Parathyroid adenoma (tissue), 2 donors: ENCODE measurements at regions not wholly inside any gene's neighbourhood (a gene's known extent, or its start where the extent isn't known, plus 50 kb on each side); places are given as distances from the start of the nearest gene placed in this dataset.

Experiments
- H2AFZ ChIP-seq: fragments of 300-600 bp; sonication (generic); one replicate; pipeline ENCODE4 v1.7.0; 2017; ENCODE audit warnings: antibody characterized with exemption, mild to moderate bottlenecking
- H3K27ac ChIP-seq: fragments of 300-600 bp; sonication (generic); one replicate; pipeline ENCODE4 v1.7.0; 2017
- H3K27me3 ChIP-seq: fragments of 300-600 bp; sonication (generic); one replicate; pipeline ENCODE4 v1.7.0; 2017; ENCODE audit warnings: low read length; ENCODE audit not compliant: control insufficient read depth, insufficient read depth
- H3K36me3 ChIP-seq: fragments of 300-600 bp; sonication (generic); one replicate; pipeline ENCODE4 v1.7.0; 2017; ENCODE audit warnings: low read length; ENCODE audit not compliant: control insufficient read depth, insufficient read depth
- H3K4me1 ChIP-seq: fragments of 300-600 bp; sonication (generic); one replicate; pipeline ENCODE4 v1.7.0; 2017; ENCODE audit warnings: control low read depth
- H3K4me2 ChIP-seq: fragments of 300-600 bp; sonication (generic); one replicate; pipeline ENCODE4 v1.7.0; 2017; ENCODE audit warnings: low read length
- H3K4me3 ChIP-seq: fragments of 300-600 bp; sonication (generic); one replicate; pipeline ENCODE4 v1.7.0; 2017; ENCODE audit warnings: low read depth, low read length
- H3K79me2 ChIP-seq: fragments of 300-600 bp; sonication (generic); one replicate; pipeline ENCODE4 v1.7.0; 2017; ENCODE audit warnings: control low read depth
- H3K9ac ChIP-seq: fragments of 300-600 bp; sonication (generic); one replicate; pipeline ENCODE4 v1.7.0; 2017; ENCODE audit warnings: mild to moderate bottlenecking
- H3K9me3 ChIP-seq: fragments of 300-600 bp; sonication (generic); one replicate; pipeline ENCODE4 v1.7.0; 2017; ENCODE audit warnings: low read length; ENCODE audit not compliant: control insufficient read depth
- CTCF ChIP-seq: fragments of 300-600 bp; sonication (generic); IDR thresholded peaks from one replicate; pipeline ENCODE4 v1.7.0; 2017; ENCODE audit warnings: antibody characterized with exemption, mild to moderate bottlenecking
- donor health status: primary hyperparathyroidism.

DNA sequence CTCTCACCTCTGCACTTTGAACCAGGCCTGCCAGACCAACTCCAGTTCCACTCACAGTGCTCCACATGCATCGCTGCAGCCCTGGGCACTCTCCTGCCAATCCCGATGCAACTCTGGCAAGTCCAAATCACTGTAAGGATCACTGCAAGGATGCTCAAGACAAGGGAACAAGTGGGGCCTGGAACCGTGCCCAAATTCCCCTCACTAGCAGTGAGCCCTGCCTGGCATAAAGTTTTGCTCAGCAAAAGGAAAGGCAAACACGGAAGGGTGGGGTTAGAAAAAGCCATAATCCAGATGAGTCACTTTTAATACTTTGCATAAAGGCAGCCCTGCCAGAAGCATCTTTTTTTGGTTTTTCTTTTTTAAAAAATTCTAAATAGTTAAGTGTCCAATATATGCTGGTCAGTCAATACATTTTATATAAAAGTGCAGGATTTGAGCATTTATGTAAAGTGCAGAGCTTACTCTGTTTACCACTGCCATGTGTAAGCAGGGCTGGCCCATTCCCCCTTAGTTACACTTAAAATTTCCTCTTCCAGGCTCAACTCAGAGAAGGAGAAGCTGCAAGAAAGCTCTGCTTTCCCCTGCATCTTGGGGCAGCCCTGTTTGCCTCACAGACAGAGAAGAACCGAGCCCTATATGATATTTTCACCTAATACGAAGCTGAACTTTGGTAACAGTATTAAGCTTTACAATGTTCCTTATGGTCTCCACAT is 102.2 kb downstream of the CD47 start:
- H3K36me3 ChIP-seq: no peaks in the 10 kb centered on the region
- H3K27ac ChIP-seq: no peak overlapping the region
- peaks cover 17% of the 10 kb centered on the region for H3K4me1 ChIP-seq
- H3K27me3 ChIP-seq: no peaks in the 10 kb centered on the region
- H3K4me2 ChIP-seq: no peak overlapping the region
- H3K4me3 ChIP-seq: no peak overlapping the region
- no peak overlapping the region for H2AFZ ChIP-seq
- H3K9me3 ChIP-seq: no peaks in the 10 kb centered on the region
- H3K9ac ChIP-seq: no peak overlapping the region
- no peak for TF ChIP-seq CTCF
- H3K79me2 ChIP-seq: no peaks in the 10 kb centered on the region

DNA sequence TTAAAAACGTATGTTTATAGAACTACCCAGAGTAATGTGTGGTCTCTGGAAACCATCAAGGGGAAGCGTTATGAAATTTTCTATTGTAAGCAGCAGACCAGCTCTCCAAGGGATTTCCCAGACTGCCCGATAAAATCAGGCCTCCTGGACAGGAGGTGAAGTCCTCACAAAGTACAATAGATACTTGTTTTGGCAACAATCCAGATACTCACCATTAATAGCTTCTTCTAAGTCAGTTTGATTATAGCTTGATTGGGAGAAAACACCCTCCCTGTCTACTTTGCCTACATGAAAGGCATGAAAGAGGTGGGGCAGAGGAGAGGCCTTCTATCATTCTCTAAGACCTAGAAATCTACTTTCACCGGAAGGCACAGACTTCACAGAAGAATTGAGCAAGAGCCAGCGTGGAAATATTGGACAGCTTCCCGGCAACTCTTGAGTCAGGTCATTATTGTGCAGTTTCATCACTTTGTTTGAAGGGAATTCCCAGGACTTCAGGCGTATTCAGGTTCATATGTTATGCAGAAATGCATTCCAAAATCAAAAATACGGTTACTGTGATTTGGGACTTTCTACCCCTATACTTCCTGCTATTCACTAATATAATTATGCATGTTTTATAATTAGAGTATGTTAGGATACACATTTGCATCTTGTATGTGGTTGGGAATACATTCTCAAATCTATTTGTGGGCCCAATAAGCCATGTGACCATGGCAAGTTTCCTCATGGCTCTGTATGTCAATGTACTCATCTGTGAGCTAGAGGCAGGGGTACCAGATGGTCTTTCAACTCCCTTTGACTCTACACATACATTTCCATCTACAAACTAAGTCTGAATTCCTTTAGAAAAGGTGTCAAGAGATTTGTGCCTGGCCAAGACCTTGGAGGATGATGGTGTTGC is 103.5 kb downstream of the CD47 start:
- no peak overlapping the region for H3K4me3 ChIP-seq
- H3K9me3 ChIP-seq: no peaks in the 10 kb centered on the region
- H3K27me3 ChIP-seq: no peaks in the 10 kb centered on the region
- TF ChIP-seq CTCF: no peak
- peak overlapping the region; percentile 4 for H3K4me2 ChIP-seq
- peak overlapping the region; percentile 39 for H3K27ac ChIP-seq
- H3K4me1 ChIP-seq: peaks cover 17% of the 10 kb centered on the region
- H3K36me3 ChIP-seq: no peaks in the 10 kb centered on the region
- no peak overlapping the region for H3K9ac ChIP-seq
- H2AFZ ChIP-seq: peak overlapping the region; percentile 43
- H3K79me2 ChIP-seq: no peaks in the 10 kb centered on the region

DNA sequence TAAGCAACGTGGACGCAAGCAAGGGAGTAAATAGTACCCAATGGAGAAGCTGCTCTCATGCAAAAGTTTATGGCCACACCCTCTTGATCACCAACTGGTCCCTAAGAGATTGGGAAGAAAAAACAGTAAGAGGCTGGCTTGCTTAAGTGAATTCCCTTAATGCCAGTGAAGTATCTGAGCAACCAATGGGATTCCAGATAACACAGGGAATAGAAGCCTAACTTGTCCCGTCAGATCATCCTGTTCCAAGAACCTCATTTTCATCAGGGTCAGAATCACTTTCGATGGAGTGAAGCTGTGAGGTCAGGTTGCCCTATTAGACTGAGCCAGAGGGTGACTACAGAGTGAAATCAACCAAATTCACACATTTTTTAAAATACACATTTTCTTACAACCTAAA is 104.3 kb downstream of the CD47 start:
- Histone ChIP-seq H3K9me3 (no peaks in the 10 kb centered on the region), H3K9ac (no peak overlapping the region), H3K4me3 (no peak overlapping the region), H3K4me1 (peaks cover 17% of the 10 kb centered on the region), H3K27ac (peak overlapping the region; percentile 39), H3K36me3 (no peaks in the 10 kb centered on the region), H3K79me2 (no peaks in the 10 kb centered on the region), H3K27me3 (no peaks in the 10 kb centered on the region), H2AFZ (peak overlapping the region; percentile 43), H3K4me2 (no peak overlapping the region)
- no peak for TF ChIP-seq CTCF

DNA sequence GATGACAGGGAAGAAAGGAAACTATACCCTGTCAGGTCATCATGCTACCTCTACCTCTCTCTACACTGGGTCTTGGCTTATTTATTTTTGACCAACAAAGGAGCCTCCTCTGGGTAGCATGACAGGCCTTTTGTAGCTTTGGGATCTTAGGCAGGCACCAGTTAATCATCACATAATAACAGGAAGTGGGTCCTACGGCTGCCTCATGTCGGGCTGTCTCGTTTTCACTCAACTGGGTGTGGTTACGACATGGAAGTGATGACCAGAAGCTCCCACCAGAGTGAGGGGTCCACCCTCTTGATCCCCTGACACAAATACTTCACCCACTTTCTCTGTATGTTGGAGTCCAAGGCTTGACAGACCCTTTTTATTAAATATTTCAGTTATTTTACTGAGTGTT is 105.3 kb downstream of the CD47 start:
- TF ChIP-seq CTCF: no peak
- no peak overlapping the region for H3K27ac ChIP-seq
- H3K9me3 ChIP-seq: no peaks in the 10 kb centered on the region
- no peaks in the 10 kb centered on the region for H3K79me2 ChIP-seq
- no peak overlapping the region for H3K4me3 ChIP-seq
- H2AFZ ChIP-seq: no peak overlapping the region
- H3K4me1 ChIP-seq: peaks cover 17% of the 10 kb centered on the region
- no peaks in the 10 kb centered on the region for H3K27me3 ChIP-seq
- H3K9ac ChIP-seq: no peak overlapping the region
- no peak overlapping the region for H3K4me2 ChIP-seq
- H3K36me3 ChIP-seq: no peaks in the 10 kb centered on the region
